ENCODE measurements at regions not wholly inside any gene's neighbourhood (a gene's known extent, or its start where the extent isn't known, plus 50 kb on each side); places are given as distances from the start of the nearest gene placed in this dataset.

DNA sequence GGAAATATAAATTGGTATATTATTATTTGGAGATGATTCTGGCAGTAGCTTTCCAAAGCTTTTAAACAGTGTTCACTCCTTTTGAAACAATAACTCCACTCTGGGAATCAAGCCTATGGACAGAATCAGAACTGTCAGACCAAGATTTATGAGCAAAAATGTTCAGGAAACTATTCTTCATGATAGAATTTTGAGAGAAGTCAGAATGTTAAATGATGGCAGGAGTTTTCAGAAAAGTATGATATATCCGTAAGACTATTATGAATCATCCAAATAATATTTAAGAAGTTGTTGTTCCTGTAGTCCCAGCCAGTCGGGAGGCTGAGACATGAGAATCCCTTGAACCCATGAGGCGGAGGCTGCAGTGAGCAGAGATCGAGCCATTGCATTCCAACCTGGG lies 50.5 kb upstream of the ADGRG2 start:
- ATAC-seq: no peak
- Mint-ChIP-seq H3K27ac (no peak overlapping the region), H3K27me3 (ENCODE audit: low read depth) (no peaks in the 10 kb centered on the region; the same call in 1 of the 2 replicates), H3K4me1 (no peaks in the 10 kb centered on the region), H3K4me3 (no peak overlapping the region), H3K36me3 (no peaks in the 10 kb centered on the region), H3K9me3 (peaks cover 6% of the 10 kb centered on the region; the same call in 1 of the 2 replicates)
- no peak for TF ChIP-seq FOXK1 (CRISPR knock-in tag; IDR thresholded peaks at IDR 0.05)
- TF ChIP-seq TEAD1 (CRISPR knock-in tag; IDR thresholded peaks at IDR 0.05): no peak
- TF ChIP-seq JAZF1 (CRISPR knock-in tag; IDR thresholded peaks at IDR 0.05): no peak
- TF ChIP-seq ZNF396 (CRISPR knock-in tag; IDR thresholded peaks at IDR 0.05; ENCODE audit: borderline replicate concordance): no peak
- TF ChIP-seq, protein P1, sequence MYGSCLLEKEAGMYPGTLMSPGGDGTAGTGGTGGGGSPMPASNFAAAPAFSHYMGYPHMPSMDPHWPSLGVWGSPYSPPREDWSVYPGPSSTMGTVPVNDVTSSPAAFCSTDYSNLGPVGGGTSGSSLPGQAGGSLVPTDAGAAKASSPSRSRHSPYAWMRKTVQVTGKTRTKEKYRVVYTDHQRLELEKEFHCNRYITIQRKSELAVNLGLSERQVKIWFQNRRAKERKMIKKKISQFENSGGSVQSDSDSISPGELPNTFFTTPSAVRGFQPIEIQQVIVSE (CRISPR knock-in tag; IDR thresholded peaks at IDR 0.05; ENCODE audit: borderline replicate concordance): no peak
- TF ChIP-seq, protein P2, sequence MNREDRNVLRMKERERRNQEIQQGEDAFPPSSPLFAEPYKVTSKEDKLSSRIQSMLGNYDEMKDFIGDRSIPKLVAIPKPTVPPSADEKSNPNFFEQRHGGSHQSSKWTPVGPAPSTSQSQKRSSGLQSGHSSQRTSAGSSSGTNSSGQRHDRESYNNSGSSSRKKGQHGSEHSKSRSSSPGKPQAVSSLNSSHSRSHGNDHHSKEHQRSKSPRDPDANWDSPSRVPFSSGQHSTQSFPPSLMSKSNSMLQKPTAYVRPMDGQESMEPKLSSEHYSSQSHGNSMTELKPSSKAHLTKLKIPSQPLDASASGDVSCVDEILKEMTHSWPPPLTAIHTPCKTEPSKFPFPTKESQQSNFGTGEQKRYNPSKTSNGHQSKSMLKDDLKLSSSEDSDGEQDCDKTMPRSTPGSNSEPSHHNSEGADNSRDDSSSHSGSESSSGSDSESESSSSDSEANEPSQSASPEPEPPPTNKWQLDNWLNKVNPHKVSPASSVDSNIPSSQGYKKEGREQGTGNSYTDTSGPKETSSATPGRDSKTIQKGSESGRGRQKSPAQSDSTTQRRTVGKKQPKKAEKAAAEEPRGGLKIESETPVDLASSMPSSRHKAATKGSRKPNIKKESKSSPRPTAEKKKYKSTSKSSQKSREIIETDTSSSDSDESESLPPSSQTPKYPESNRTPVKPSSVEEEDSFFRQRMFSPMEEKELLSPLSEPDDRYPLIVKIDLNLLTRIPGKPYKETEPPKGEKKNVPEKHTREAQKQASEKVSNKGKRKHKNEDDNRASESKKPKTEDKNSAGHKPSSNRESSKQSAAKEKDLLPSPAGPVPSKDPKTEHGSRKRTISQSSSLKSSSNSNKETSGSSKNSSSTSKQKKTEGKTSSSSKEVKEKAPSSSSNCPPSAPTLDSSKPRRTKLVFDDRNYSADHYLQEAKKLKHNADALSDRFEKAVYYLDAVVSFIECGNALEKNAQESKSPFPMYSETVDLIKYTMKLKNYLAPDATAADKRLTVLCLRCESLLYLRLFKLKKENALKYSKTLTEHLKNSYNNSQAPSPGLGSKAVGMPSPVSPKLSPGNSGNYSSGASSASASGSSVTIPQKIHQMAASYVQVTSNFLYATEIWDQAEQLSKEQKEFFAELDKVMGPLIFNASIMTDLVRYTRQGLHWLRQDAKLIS (CRISPR knock-in tag; IDR thresholded peaks at IDR 0.05; ENCODE audit: borderline replicate concordance): no peak
- TF ChIP-seq ZNF423 (CRISPR knock-in tag; IDR thresholded peaks at IDR 0.05): no peak
- CTCF ChIA-PET: no interaction called here
- POLR2A ChIA-PET: no interaction called here
- no peak for DNase-seq (ENCODE audit: low spot score)

DNA sequence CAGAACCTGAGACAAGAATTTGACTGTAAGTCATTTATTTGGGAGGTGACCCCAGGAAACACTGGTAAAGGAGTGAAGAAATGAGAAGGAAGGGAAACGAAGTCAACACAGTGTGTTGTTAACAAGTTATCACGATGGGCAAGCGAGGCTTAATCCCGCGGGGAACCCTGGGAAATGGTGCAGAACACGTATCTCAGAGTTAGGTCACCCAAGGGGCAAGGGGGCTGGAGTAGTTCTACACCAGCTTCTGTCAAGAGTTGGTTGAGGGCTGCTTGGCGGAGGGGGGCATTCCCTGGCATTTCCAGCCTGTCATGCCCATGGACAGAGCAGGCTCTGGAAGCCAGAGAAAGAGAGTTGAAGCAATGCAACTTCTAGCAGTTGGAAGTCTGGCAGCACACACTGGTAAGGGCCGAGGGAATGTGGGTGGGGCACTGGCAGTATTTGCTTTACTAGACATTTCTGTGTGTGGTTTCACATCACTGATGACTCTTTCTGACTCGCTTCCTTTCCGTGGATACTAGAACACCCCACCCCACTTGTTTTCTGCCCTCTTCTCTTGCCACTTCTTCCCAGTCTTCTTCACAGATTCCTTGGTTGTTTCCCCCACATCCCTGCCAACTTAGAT lies 52.2 kb upstream of the ADGRG2 start:
- Mint-ChIP-seq H3K4me1 (no peaks in the 10 kb centered on the region), H3K36me3 (no peaks in the 10 kb centered on the region), H3K27ac (no peak overlapping the region), H3K9me3 (no peaks in the 10 kb centered on the region), H3K4me3 (no peak overlapping the region), H3K27me3 (ENCODE audit: low read depth) (no peaks in the 10 kb centered on the region; the same call in 1 of the 2 replicates)
- CTCF ChIA-PET: no interaction called here
- DNase-seq (ENCODE audit: low spot score) (no peak), ATAC-seq (no peak)
- POLR2A ChIA-PET: no interaction called here
- TF ChIP-seq, protein P3, sequence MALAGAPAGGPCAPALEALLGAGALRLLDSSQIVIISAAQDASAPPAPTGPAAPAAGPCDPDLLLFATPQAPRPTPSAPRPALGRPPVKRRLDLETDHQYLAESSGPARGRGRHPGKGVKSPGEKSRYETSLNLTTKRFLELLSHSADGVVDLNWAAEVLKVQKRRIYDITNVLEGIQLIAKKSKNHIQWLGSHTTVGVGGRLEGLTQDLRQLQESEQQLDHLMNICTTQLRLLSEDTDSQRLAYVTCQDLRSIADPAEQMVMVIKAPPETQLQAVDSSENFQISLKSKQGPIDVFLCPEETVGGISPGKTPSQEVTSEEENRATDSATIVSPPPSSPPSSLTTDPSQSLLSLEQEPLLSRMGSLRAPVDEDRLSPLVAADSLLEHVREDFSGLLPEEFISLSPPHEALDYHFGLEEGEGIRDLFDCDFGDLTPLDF (CRISPR knock-in tag; IDR thresholded peaks at IDR 0.05): no peak
- TF ChIP-seq, protein P4, sequence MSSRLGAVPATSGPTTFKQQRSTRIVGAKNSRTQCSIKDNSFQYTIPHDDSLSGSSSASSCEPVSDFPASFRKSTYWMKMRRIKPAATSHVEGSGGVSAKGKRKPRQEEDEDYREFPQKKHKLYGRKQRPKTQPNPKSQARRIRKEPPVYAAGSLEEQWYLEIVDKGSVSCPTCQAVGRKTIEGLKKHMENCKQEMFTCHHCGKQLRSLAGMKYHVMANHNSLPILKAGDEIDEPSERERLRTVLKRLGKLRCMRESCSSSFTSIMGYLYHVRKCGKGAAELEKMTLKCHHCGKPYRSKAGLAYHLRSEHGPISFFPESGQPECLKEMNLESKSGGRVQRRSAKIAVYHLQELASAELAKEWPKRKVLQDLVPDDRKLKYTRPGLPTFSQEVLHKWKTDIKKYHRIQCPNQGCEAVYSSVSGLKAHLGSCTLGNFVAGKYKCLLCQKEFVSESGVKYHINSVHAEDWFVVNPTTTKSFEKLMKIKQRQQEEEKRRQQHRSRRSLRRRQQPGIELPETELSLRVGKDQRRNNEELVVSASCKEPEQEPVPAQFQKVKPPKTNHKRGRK (CRISPR knock-in tag; IDR thresholded peaks at IDR 0.05; ENCODE audit: borderline replicate concordance): no peak
- TF ChIP-seq, protein P5, sequence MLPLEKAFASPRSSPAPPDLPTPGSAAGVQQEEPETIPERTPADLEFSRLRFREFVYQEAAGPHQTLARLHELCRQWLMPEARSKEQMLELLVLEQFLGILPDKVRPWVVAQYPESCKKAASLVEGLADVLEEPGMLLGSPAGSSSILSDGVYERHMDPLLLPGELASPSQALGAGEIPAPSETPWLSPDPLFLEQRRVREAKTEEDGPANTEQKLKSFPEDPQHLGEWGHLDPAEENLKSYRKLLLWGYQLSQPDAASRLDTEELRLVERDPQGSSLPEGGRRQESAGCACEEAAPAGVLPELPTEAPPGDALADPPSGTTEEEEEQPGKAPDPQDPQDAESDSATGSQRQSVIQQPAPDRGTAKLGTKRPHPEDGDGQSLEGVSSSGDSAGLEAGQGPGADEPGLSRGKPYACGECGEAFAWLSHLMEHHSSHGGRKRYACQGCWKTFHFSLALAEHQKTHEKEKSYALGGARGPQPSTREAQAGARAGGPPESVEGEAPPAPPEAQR (CRISPR knock-in tag; IDR thresholded peaks at IDR 0.05): no peak
- TF ChIP-seq, protein P6, sequence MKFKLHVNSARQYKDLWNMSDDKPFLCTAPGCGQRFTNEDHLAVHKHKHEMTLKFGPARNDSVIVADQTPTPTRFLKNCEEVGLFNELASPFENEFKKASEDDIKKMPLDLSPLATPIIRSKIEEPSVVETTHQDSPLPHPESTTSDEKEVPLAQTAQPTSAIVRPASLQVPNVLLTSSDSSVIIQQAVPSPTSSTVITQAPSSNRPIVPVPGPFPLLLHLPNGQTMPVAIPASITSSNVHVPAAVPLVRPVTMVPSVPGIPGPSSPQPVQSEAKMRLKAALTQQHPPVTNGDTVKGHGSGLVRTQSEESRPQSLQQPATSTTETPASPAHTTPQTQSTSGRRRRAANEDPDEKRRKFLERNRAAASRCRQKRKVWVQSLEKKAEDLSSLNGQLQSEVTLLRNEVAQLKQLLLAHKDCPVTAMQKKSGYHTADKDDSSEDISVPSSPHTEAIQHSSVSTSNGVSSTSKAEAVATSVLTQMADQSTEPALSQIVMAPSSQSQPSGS (CRISPR knock-in tag; IDR thresholded peaks at IDR 0.05; ENCODE audit: borderline replicate concordance, low read depth): no peak
- TF ChIP-seq, protein P7, sequence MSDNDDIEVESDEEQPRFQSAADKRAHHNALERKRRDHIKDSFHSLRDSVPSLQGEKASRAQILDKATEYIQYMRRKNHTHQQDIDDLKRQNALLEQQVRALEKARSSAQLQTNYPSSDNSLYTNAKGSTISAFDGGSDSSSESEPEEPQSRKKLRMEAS (CRISPR knock-in tag; IDR thresholded peaks at IDR 0.05): no peak
- TF ChIP-seq, protein P8, sequence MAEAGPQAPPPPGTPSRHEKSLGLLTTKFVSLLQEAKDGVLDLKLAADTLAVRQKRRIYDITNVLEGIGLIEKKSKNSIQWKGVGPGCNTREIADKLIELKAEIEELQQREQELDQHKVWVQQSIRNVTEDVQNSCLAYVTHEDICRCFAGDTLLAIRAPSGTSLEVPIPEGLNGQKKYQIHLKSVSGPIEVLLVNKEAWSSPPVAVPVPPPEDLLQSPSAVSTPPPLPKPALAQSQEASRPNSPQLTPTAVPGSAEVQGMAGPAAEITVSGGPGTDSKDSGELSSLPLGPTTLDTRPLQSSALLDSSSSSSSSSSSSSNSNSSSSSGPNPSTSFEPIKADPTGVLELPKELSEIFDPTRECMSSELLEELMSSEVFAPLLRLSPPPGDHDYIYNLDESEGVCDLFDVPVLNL (CRISPR knock-in tag; IDR thresholded peaks at IDR 0.05; ENCODE audit: borderline replicate concordance, low read depth): no peak
- no peak for TF ChIP-seq RELA (CRISPR knock-in tag; IDR thresholded peaks at IDR 0.05; ENCODE audit: borderline replicate concordance)
- TF ChIP-seq, protein P9, sequence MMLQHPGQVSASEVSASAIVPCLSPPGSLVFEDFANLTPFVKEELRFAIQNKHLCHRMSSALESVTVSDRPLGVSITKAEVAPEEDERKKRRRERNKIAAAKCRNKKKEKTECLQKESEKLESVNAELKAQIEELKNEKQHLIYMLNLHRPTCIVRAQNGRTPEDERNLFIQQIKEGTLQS (CRISPR knock-in tag; conservative IDR thresholded peaks at IDR 0.05): no peak
- TF ChIP-seq, protein P10, sequence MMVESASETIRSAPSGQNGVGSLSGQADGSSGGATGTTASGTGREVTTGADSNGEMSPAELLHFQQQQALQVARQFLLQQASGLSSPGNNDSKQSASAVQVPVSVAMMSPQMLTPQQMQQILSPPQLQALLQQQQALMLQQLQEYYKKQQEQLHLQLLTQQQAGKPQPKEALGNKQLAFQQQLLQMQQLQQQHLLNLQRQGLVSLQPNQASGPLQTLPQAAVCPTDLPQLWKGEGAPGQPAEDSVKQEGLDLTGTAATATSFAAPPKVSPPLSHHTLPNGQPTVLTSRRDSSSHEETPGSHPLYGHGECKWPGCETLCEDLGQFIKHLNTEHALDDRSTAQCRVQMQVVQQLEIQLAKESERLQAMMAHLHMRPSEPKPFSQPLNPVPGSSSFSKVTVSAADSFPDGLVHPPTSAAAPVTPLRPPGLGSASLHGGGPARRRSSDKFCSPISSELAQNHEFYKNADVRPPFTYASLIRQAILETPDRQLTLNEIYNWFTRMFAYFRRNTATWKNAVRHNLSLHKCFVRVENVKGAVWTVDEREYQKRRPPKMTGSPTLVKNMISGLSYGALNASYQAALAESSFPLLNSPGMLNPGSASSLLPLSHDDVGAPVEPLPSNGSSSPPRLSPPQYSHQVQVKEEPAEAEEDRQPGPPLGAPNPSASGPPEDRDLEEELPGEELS (CRISPR knock-in tag; IDR thresholded peaks at IDR 0.05): no peak
